NOMO-1 treated with dmso at 0.1 percent for 144 hours (cell line): ENCODE measurements at regions not wholly inside any gene's neighbourhood (a gene's known extent, or its start where the extent isn't known, plus 50 kb on each side); places are given as distances from the start of the nearest gene placed in this dataset.

Experiments used
- DNase-seq: peaks from one replicate; lab custom pipeline; 2025; ENCODE audit not compliant: unreplicated experiment; lab: John Stamatoyannopoulos, UW

DNA sequence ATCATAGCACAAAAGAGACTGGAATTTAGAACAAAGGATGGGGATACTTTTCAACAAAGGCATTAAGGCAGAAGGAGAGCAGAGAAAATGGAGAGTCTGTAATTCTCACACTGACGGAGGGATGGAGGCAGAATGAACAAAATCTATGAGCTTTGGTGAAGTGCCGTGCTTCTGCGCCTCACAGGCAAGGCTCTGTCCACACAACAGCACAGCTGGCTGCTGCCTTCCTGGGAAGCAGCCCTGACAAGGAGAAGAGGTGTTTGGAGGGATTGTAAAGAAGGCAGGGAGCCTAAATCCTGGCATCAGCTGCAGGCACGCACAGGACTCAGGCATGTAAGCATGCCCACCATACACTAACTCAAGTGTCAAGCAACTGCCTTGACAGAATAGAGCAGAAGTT is 485.2 kb upstream of the KIF2A start:
- DNase-seq = no peak

DNA sequence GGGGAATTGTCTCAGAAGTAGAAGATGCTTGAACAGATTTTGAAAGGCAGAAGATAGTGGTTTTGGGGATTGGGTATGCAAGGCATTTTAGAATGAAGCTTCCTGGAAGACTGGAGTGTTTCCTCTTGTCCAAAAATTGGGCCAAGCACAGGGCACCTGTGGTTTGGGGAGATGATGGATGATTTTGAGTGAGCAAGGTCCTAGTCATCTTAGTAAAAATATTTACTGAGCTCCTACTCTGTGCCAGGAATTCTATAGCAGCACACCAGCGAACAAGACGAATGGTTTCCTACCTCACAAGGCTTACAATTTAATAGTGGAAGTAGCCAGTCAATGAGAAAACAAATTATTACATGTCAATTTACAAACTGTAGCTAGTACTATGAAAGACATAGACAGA is 484.4 kb upstream of the KIF2A start:
- DNase-seq = no peak

DNA sequence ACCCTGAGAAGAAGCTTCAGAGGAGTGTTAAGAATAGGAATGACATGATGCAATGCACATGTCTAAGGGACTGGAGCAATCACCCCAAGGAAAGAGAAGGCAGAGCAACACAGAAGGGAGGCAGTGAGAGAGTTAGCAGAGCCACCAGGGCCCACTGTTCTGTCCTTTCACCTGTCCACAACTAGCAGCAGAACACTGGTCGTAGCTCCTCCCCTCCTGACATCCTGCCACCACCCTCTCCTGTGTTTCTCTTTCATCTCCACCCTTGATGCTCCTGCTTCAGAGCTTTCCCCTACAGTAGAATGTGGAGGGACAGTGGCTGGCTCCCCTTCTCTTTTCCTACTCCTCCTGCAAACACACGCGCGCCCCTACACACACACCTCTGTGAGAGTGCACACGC is 483.4 kb upstream of the KIF2A start:
- DNase-seq = no peak

DNA sequence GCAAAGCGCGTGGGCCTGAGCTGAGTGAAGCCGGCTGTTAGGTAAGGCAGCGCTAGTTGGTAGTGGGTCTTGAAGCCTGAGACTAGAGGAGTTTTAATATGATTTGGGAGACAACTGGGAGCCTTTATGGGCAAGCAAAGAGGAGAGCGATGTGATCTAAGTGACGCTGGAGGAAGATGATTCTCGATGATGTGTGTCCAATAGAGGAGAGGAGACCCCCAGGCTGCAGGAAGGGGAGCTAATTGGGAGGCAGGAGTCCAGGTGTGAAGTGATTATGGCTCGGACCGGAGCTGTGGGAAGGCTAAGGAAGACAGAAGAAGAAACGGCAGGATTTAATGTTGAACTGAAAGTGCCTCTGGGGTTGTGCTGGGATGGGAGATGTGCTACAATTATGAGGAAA is 482.9 kb upstream of the KIF2A start:
- DNase-seq = no peak

DNA sequence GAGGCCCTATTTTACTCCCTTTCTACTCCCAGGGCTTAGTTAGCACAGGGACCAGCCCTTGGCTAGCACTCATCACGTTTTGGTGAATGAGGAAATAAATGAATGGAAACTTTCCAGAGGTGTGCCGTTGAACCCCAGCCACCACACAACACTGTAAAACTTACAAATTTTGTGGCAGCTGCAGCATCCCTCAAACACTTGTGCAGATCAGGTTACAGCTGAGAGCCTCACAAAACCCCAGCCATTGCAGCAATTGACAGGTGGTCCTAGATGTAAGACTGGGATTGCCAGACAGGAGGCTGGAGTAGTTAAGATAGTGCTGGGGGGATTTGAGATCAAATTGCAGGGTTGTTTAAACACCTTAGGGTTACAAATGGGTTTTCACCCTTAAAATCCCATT is 482.2 kb upstream of the KIF2A start:
- no peak for DNase-seq

DNA sequence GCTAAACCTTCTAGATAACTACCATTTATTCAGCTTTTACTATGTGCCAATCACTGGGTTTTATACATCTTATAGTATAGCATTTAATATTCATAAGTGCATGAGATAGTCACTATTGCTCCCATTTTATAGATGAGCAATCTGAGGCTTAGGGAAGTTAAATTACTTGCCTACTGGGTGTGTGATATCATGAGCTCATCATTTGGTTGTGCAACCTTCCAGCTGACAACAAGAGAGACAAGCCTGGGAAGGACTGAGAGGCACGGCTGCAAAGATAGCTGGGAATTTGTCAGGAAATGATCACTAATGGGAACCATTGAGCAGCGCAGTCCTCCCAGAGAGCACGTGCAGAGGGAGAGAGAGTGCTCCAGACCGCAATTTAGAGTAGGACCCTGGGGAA is 481.6 kb upstream of the KIF2A start:
- no peak for DNase-seq

DNA sequence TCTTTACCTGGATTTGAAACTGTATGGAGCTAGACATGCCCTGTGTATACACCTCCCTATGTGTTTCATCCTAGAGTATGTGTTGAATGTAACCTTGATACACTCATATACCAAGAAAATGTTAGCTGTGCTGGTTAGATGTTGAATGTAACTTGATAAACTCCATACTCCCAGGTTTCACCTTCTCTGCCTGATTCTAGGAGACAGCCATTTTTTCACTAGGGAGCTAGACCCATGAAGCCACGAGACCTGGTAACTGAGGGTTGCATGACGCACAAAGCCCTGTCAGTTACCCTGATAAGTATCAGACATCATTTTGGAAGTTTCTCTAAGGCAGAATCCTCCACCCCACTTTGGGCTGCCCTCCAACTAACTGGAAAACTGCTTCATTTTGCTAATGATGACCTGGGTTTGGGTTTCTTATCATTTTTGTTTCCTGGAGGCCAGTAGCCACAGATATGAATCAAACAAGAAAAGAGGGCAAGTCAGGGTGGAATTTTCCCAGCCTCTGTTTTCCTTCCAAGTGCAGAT is 478.5 kb upstream of the KIF2A start:
- no peak for DNase-seq

DNA sequence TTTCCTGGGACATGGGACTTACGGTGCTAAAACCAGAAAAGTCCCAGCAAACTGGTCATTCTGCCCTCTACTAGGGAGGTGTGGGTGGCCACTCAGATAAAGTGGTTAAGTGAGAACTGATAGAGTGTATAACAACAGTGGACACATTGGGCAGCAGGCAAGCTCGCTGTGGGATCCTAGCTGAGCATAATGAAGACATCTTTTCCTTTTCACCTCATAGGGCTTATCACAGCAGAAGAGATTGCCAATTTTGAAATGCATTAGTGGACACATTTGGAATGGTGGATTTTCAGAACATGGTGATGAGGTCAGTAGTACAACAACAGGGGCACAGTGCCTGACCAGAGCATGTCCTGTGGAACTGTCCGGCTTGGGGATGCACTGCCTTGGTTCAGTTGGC is 477.1 kb upstream of the KIF2A start:
- DNase-seq = no peak

DNA sequence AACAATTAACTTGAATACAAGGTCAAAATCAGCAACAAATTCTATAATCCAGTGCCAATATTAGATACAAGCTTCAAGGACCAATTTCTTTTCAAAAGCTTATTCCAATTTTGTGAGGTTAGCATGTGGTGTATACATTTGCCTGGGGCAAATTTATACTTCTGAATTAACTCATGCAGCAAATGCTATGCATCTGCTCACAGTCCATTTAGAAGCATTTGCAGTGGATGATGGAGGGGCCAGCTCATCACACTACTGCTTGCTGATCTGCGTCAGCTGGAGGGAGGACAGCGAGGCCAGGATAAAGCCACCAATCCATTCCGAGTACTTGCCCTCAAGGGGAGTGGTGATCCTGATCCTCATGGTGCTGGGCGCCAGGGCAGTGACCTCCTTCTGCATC is 474.3 kb upstream of the KIF2A start:
- no peak for DNase-seq

DNA sequence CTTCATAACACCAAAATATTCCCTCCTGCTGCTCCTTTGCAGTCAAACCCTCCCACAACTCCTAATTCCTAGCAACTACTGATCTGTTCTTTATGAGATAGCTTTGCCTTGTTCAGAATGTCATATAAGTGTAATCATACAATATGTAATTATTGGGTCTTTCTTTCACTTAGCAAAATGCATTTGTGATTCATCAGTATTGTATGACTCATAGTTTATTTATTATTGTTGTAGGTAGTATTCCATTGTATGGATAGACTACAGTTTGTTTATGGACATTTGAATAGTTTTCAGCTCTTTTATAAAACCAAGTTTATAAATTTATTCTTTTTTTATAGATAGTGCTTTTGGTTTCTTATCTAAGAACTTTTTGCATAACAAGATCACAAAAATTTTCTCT is 468.2 kb upstream of the KIF2A start:
- no peak for DNase-seq

DNA sequence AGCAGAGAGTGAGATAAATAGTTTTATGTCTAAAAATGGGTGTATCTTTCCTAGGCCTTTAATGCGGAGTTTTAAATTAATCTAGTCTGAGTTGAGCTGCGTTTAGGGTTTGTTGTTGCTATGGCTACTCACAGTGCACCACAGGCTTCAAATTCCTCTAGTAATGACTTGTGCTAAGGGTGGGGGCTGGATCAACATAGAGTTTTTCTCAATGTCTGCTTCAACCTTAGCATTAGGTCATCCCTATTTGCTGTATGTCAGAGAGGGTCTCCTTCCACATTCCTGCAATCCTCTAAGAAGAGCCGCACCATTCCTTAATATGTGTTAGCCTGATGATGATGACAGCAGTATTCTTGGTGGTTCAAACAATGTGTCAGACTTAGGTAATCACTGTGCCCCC is 465.6 kb upstream of the KIF2A start:
- no peak for DNase-seq

DNA sequence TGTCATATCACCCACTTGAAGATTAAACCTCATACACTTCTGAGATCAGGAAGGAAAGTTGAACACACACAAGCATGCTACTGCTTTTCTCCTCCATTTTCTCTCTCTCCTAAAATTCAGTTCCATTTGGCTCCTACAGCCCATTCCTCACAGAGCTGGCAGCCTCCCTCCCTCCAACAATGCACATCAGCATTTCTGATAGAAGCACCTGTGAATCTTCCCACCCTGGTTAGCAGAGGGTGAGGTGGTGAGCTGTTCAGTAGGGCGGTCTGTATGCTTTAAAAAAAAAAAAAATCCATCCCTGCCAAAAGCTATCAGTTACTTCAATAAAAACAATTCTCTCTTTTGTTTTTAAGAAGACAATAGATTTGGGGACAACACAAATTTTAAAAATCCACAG is 463.2 kb upstream of the KIF2A start:
- no peak for DNase-seq

DNA sequence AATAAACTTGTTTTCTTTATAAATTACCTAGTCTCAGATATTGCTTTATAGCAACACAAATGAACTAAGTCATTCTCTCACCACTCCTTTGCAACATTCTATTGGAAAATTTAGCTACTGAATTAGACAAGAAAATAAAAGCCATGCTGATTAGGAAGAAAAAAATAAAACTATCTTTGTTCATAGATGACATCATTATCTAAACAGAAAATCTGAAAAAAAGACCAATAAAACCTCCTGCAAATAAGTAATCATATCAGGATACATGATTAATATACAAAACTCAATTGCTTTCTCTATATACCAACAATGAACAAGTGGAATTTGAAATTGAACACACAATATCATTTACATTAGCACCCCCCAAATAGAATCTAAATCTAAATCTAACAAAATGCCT is 455.3 kb upstream of the KIF2A start:
- no peak for DNase-seq

DNA sequence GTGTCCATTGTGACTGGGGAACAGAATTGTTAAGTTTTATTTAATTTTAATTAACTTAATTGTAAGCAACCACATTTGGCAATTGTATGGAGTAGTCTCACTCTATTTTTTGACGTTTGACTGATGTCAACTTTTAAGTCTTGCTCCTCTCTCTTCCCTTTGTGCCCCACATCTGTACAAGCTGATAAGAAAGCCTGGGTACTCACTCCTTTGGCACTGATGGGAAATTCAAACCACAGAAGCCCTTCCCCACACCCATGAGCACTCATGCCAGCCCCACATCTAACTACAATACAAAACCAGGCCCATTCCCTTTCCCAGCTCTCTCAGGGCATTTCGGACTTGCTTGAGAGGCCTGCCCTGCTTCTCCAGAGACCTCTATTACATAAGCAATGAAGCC is 451.5 kb upstream of the KIF2A start:
- DNase-seq = no peak

DNA sequence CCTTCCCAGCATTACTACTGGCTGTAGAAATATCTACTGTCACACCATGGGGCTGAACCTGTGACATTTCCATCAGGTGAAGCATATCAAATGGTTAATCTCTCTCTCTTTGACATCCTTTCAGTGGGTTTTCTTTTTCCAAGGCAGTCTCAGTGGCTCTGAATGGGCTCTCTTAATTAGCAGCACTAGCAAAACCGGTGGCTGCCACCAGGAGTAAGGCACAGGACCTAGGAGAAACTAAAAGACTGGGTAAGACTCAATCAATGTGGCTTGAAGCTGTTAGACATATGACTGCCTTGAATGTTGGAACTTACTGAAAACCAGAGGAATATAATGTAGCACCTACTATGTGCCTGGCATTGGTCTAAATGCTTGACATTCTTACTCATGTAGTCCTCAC is 445.0 kb upstream of the KIF2A start:
- no peak for DNase-seq

DNA sequence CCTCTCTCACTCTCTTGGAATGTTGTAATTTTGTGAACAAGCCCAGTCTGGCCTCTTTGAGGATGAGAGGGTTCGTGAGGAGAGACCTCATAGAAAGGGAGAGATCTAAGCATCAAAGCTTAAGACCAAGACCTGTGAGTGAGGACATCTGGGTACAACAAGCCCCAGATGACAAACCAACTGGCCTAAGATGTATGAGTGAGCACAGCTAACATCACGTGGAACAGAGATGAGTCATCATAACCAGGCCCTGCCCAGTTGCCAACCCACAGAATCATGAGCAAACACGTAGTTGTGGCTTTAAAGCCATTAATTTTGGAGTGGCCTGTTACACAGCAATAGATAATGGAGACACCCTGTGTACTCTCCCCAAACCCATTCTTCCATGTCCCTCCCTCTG is 439.1 kb upstream of the KIF2A start:
- no peak for DNase-seq

DNA sequence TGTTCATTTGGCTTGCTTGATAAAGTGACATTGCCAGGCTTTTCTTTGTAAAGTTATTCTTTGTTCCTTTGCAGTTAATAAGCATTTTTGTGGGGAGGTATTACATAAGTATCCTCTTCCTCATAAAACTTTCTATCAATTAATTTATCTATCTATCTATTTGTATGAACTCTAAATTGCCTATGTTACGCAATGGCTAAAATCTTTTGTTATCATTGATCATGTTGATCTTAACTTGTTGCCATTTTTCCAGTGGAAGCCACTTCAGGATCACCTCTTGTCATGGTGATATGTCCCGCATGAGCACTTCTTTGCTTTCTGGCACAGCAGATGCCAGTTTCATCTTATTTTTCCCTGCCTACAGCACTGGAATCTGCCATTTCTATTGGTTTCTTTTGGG is 436.7 kb upstream of the KIF2A start:
- DNase-seq = no peak

DNA sequence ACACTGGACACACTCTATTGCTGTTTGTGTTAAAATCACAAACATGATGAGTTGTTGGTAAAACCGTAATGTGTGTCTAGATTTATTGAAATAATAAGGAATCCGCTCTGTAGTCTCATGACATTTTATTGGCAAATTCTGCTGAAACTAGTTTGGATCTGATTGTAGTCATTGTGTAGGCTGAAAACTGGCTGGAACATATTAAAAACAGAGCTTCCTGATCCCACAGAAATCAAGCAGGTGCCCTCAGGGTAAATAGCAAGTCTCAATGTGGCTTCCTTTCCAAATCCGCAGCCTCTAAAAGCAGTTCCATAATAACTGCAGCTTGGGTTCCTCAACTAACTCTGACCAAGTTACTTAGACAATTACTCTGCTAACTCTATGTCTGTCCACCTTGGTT is 427.5 kb upstream of the KIF2A start:
- DNase-seq = no peak

DNA sequence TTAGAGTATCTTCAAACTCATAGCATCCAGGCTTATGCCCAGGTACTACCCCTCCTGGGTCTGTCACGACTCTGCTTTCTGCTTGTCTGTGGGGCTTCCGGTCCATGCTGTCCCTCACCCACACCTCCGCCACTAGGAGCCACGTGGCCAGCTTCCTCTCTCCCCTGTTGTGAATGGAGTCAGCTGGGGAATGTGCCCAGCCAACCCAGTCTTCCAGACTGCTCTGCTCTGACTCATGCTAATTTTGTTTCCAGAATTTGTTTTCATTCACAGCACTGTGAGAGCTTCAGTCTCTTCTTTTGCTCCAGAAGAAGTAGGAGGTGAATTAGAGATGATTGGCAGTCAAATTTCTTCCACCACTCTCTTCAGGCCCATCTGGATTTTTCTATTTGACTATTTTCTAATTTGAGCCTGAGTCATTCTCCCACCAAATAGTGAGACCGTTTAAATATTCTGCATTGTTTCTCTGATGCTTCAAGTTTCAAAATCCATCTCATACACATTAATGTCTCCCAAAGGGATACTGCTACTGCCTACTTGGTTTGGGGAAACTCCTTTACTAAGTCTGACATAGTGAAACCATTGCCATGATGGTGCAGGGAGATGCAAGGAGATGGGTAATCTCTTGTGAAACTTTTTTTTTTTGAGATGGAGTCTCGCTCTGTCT is 424.1 kb upstream of the KIF2A start:
- DNase-seq = no peak

DNA sequence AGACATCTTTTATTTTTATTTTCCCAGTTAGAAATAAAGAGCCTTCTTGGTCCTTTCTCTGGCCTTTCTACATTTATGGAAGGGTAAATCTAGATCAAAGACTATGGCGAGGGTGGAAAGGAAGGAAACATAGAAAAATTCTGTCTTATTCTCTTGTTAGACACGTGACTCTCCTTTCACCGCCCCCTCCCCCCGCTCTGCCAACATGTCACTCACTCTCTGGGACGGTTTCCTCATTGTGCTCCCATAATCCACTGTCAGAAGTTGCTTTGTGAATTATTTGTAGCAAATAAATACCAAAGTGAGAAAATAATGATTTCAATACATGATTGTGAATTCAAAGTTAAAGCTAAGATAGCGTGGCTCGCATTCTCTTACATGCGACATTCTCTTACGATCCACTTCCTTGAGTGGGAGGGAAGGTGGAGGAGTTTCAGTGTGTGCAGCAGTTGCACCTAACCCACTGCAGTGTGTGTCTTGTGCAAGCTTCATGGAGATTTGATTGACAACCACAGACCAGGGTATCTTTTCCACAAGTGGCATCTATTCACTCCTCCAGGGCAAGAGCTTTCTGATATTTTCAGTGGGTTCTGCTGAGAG is 423.0 kb upstream of the KIF2A start:
- DNase-seq = no peak

DNA sequence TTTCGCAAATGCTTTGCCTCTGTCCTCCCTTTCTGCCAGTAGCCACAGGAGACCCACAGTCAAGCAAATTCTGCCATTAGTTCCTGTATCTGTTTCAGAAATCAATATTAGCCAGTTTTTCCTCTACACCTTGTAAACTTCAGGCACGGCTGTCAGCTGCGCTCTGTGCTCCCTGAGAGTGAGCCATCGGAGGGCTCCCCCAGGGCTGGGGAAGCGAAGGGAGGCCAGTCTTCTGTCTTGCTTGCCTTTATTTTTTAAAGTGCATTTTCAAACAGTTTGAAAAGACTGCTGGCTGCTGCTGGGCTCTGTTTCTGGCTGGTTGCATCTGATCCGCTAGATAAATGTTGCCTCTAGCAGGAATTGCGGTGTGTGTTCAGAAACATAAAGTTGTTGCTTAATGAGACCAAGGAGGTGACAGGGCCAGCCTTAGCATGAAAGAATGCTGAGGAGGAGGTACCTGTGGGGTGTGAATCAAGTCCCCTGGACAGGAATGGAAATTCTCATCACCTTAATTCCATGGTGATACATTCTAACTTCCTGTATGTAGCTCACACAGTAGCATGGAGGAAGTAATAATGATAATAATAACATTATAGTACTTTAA is 421.7 kb upstream of the KIF2A start:
- DNase-seq = no peak

DNA sequence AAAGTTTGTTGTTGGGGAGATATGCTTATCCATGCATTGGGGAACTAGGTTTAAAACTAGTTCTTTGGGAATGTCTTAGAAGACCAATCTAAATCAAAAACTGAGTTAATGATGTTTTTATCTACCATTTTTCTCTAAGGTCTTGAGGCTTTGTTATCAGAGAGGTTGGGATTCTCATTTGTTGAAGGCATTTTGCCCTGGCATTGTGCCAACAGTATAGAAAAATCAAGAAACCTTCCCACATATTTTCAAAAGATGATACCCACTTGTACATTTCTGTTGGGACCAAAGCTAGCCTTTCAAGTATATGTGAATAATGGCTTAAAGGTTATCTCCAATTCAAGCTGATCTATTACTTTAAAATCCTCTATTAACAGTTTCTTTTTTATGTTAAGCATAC is 419.8 kb upstream of the KIF2A start:
- DNase-seq = no peak

DNA sequence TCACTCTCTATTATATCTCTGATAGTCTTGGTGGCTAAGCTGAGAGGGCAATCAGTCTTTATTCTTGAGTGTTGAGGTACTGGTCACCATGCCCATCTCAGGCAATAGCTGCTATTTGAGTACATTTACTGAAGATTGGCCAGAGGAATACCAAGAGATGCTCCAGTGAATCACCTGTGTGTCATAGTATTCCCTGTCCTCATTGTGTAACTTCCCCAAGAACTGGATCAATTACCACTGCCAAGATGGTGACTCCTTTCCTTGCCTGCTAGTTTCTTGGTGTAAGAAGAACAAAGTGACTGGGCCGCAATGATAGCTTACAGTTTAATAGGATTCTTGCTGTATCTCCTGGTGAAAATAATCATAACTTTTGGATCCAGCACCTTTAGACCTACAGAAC is 418.7 kb upstream of the KIF2A start:
- DNase-seq = no peak
